ENCODE measurements at regions not wholly inside any gene's neighbourhood (a gene's known extent, or its start where the extent isn't known, plus 50 kb on each side); places are given as distances from the start of the nearest gene placed in this dataset.

GRCh38 chr1:43008115-43009060, 49.7 kb upstream of the SLC2A1 start:
- DNase-seq (ENCODE audit: low spot score): no peak
- FAIRE-seq: no peak

Measured in RCC 7860 (cell line).